ENCODE measurements at regions not wholly inside any gene's neighbourhood (a gene's known extent, or its start where the extent isn't known, plus 50 kb on each side); places are given as distances from the start of the nearest gene placed in this dataset.
A peak's percentile ranks its signal among the peaks of the same experiment; 100 is the strongest.

DNA sequence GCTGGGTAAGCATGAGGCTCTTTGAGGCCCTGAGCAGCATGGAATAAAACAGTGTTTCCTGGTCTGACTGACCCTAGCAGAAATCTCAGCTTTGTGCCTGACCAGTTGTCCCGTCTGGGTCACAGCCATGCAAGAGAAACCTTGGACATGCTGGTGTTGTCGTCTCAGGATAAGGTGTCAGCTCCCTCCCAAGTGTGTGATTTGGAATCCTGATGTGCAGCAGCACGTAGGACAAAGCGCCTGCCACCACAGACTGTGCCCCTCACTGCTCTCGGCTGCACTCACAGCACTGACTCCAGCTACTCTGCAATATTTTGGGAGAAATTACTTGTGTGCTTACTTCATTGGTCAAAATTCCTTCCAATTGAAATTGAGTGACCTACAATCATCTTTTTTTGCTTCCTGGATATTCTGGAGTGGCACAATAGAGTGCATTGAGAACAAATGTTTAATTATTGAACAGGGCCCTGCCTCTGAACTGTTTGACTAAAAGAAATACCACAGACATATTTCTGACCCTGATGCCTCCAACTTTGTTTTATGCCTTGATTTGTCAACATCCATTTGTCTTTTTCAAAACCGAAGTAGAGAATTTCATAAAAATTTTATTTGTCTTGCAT is 352.4 kb downstream of the SOCS6 start:
- H3K4me3 ChIP-seq (ENCODE audit: low read depth, low read length) = no peak overlapping the region
- TF ChIP-seq, protein P1, sequence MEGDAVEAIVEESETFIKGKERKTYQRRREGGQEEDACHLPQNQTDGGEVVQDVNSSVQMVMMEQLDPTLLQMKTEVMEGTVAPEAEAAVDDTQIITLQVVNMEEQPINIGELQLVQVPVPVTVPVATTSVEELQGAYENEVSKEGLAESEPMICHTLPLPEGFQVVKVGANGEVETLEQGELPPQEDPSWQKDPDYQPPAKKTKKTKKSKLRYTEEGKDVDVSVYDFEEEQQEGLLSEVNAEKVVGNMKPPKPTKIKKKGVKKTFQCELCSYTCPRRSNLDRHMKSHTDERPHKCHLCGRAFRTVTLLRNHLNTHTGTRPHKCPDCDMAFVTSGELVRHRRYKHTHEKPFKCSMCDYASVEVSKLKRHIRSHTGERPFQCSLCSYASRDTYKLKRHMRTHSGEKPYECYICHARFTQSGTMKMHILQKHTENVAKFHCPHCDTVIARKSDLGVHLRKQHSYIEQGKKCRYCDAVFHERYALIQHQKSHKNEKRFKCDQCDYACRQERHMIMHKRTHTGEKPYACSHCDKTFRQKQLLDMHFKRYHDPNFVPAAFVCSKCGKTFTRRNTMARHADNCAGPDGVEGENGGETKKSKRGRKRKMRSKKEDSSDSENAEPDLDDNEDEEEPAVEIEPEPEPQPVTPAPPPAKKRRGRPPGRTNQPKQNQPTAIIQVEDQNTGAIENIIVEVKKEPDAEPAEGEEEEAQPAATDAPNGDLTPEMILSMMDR (conservative IDR thresholded peaks at IDR 0.05; ENCODE audit: low read depth, low read length) = no peak
- DNase-seq (ENCODE audit: low read depth) = no peak

- no peak overlapping the region for H3K4me3 ChIP-seq (ENCODE audit: low read depth, low read length)
- TF ChIP-seq, protein P1 (conservative IDR thresholded peaks at IDR 0.05; ENCODE audit: low read depth, low read length) = no peak
- DNase-seq (ENCODE audit: low read depth) = no peak
Observed at GRCh38 chr18:70640336-70640887, 351.6 kb downstream of the SOCS6 start.

GRCh38 chr18:70636991-70637390 is 348.1 kb downstream of the SOCS6 start:
- no peak overlapping the region for H3K4me3 ChIP-seq (ENCODE audit: low read depth, low read length)
- no peak for DNase-seq (ENCODE audit: low read depth)
- TF ChIP-seq, protein P1 (conservative IDR thresholded peaks at IDR 0.05; ENCODE audit: low read depth, low read length) = no peak

DNA sequence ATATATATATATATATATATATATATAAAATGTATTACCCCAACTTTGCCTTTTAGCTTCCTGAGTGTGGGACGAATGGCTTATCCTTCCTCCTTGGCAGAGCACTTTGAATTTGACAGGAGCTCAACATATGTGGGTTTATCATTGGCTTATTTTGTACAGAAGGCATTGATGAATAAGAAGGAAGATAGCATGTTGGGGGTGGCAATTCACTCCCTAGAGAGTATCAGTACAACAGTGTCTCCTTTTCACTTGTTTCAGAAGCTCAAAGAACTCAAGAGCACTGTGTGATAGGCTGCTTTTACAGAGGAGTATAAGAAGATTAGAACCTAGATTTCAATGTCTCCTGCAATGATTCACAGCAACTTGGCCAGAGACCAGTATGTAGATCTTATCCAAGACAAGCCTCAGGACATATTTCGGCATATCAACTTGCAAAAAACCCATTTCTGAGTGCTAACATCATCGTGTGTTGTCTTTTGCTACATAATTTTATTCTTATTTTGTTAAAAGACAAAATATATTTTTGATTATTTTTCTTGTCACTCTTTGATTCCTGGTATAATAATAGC is 345.8 kb downstream of the SOCS6 start:
- H3K4me3 ChIP-seq (ENCODE audit: low read depth, low read length) = no peak overlapping the region
- DNase-seq (ENCODE audit: low read depth) = peak; percentile 12

DNA sequence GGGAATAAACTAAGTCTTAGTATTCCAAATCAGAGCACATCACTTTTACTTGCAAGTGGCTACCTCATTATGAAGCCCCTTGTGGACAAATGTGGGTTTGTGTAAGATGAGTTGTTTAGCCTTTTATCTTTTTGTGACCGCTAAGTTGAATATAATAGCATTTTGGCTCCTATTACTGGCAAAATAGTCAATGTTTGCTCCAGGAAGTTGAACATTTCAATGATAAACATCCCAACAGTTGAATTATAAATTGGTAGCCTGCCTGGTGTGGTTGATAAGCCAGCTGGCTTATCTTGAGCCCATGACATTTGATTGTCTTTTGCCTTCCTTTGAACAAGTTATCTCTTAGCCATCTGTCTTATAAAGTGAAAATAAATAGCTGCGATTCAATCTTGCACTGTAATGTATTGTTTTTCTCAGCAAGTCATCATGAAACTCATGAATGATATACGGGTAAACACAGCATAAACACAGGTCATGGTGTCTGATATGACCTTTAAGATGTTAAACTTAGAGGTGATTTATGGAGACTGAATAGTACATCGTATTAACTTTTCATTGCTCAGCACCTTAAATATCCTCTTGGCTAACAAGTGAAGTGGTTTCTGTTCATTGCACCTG is 338.4 kb downstream of the SOCS6 start:
- no peak for DNase-seq (ENCODE audit: low read depth)
- TF ChIP-seq, protein P1 (conservative IDR thresholded peaks at IDR 0.05; ENCODE audit: low read depth, low read length) = no peak
- no peak overlapping the region for H3K4me3 ChIP-seq (ENCODE audit: low read depth, low read length)

More for the DNA sequence above, 345.8 kb downstream of the SOCS6 start:
- TF ChIP-seq, protein P1 (conservative IDR thresholded peaks at IDR 0.05; ENCODE audit: low read depth, low read length) = no peak

- no peak overlapping the region for H3K4me3 ChIP-seq (ENCODE audit: low read depth, low read length)
- TF ChIP-seq, protein P1 (conservative IDR thresholded peaks at IDR 0.05; ENCODE audit: low read depth, low read length) = no peak
- no peak for DNase-seq (ENCODE audit: low read depth)
Observed at GRCh38 chr18:70622622-70623419, 334.0 kb downstream of the SOCS6 start.

All from choroid plexus epithelial cell (primary cell).